CD4-positive, alpha-beta T cell treated with Interleukin-12 subunit alpha and Interleukin-12 subunit beta, for 1 hour (primary cell): ENCODE measurements at regions not wholly inside any gene's neighbourhood (a gene's known extent, or its start where the extent isn't known, plus 50 kb on each side); places are given as distances from the start of the nearest gene placed in this dataset.

Experiments used
- DNase-seq: peaks from one replicate; pipeline ENCODE4 v3.0.0-alpha.2; 2020

GRCh38 chr18:78523850-78524249, 455.8 kb upstream of the SALL3 start:
- DNase-seq, result no peak

- no peak for DNase-seq
These were observed 454.1 kb upstream of the SALL3 start for GRCh38 chr18:78525366-78526111.

GRCh38 chr18:78526275-78526674, 453.3 kb upstream of the SALL3 start:
- DNase-seq, result no peak

- no peak for DNase-seq
These were observed 452.5 kb upstream of the SALL3 start for GRCh38 chr18:78526923-78527711.

GRCh38 chr18:78527984-78528383, 451.6 kb upstream of the SALL3 start:
- DNase-seq, result no peak

- DNase-seq, result no peak
These were observed 451.0 kb upstream of the SALL3 start for GRCh38 chr18:78528411-78529258.

GRCh38 chr18:78531637-78532036, 448.0 kb upstream of the SALL3 start:
- no peak for DNase-seq

- DNase-seq, result no peak
These were observed 440.8 kb upstream of the SALL3 start for GRCh38 chr18:78538669-78539440.

GRCh38 chr18:78540636-78541529, 438.7 kb upstream of the SALL3 start:
- DNase-seq, result no peak

GRCh38 chr18:78542204-78542603, 437.4 kb upstream of the SALL3 start:
- DNase-seq, result no peak

GRCh38 chr18:78543201-78543725, 436.4 kb upstream of the SALL3 start:
- DNase-seq, result no peak

GRCh38 chr18:78546281-78546680, 433.3 kb upstream of the SALL3 start:
- DNase-seq, result no peak

GRCh38 chr18:78547817-78548216, 431.8 kb upstream of the SALL3 start:
- no peak for DNase-seq

- no peak for DNase-seq
These were observed 431.2 kb upstream of the SALL3 start for GRCh38 chr18:78548261-78549058.

- DNase-seq, result no peak
These were observed 429.6 kb upstream of the SALL3 start for GRCh38 chr18:78549971-78550370.

- DNase-seq, result no peak
These were observed 424.5 kb upstream of the SALL3 start for GRCh38 chr18:78554944-78555608.

GRCh38 chr18:78557371-78557770, 422.2 kb upstream of the SALL3 start:
- no peak for DNase-seq

GRCh38 chr18:78558101-78558810, 421.4 kb upstream of the SALL3 start:
- no peak for DNase-seq

- DNase-seq, result no peak
These were observed 420.7 kb upstream of the SALL3 start for GRCh38 chr18:78558948-78559347.
